Right renal cortex interstitium (tissue), 3 donors: ENCODE measurements at regions not wholly inside any gene's neighbourhood (a gene's known extent, or its start where the extent isn't known, plus 50 kb on each side); places are given as distances from the start of the nearest gene placed in this dataset.

ENCODE experiments used
- DNase-seq, 3 donors: peaks; one replicate each; pipeline ENCODE4 v3.0.0-alpha.2; 2013; ENCODE audit warnings: low read depth in 3 of 3, low spot score in 2 of 3

- peak in 2 of 3 donors; percentile 53 to 61 for DNase-seq
Measured at GRCh38 chr2:175575346-175576258, 394.1 kb upstream of the ATP5MC3 start.

DNA sequence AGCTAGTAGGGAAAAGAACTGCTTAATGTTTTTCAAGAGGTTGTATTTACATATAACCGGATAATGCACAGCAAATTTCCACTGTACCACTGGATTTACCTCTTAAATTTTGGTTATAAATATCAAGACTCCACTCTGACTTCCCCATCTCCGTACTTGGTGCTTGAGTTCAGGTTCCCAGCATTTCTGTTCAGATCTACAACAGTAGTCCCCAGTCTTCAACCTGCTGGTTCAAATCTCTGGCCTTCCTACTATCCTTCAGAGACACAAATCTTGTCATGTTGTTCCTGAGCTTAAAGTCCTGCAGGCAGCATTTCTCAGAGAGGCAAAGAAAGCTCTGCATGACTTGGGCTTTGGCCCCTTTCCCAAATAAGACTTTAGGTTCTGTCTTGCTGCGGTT lies 392.6 kb upstream of the ATP5MC3 start:
- DNase-seq, result no peak

DNA sequence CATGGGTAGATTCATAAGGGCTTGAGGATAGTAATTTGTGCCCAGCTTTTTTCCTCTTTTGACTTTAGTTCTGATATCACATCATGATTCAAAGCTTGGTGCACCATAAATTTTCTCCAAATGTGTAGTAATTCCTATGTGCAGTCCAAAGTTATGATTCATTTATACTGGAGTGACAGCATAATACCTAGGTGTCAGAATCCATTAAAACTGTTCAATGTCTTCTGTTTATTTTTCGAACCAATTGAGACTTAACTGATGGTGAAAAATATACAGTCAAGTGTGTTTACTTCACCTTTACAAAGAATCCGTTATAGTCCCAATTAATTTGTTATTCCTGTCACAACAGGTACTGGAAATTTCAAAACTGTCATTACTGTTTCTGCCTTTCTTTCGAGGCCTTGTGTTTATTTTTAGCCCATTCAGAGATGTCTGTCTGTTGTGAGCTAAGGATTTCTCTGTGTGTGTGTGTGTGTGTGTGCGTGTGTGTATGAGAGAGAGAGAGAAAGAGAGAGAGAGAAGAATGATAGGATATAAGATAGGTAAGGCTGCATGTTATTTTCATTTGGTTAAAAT lies 389.7 kb upstream of the ATP5MC3 start:
- DNase-seq, result no peak

DNA sequence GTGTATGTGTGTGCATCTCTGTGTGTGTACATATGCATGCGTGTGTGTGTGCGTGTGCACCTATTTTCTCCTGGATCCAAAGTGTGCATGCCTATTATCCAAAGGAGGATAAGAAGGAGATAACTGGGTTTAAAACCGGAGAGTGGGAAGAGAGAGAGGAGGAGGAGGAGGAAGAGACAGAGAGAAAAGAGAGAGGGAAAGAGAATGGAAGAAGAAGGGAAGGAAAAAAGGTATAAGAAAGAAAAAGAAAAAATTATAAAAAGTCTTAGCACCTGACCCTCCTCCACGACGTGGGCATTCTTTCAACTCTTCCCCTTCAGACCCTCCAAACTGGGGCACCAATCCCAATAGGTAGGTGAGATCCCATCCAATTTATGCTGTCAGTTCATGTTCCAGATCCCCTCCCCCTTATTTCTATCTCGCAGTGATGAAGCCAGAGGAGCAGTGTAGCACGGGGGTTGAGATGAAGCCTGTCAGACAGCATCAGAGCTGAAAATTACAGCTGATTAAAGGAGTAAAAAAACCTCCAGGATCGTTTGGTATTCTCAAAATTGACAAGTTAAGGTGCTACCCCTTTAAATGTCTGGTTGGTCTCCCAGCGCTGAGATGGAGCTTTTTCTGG lies 386.7 kb upstream of the ATP5MC3 start:
- DNase-seq, result no peak

DNA sequence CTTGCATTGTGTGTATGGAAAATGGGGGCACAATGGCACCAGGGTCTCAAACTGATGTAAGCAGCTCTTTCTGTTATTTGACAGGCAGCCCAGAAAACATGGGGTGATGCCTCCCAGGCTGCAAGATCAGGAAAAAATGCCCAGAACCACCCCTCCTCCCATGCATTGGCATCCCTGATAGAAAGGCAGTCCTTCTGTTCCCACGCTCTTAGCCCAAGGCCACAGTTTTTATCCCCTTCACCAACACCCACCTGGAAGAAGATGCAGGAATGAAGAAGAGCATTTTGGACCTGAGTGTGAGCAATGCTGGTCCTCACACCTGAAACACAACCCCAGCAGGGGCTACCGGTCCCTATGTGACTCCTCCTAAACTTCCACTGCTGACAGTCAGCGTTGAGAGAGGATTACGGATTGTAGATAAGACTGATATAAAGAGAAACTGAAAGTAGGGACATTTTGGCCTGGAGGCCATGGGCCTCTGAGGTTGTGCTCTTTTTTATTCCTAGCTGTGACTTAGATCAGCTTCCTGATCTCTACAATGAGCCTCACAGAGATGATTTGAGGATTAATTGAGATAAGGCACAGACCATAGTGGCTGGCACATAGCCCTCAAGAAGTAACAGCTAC lies 386.0 kb upstream of the ATP5MC3 start:
- DNase-seq, result no peak

GRCh38 chr2:175560521-175561169 lies 379.1 kb upstream of the ATP5MC3 start:
- DNase-seq, result no peak

GRCh38 chr2:175559613-175560012 lies 378.1 kb upstream of the ATP5MC3 start:
- DNase-seq, result no peak

- DNase-seq, result no peak
Measured at GRCh38 chr2:175557810-175558377, 376.4 kb upstream of the ATP5MC3 start.

DNA sequence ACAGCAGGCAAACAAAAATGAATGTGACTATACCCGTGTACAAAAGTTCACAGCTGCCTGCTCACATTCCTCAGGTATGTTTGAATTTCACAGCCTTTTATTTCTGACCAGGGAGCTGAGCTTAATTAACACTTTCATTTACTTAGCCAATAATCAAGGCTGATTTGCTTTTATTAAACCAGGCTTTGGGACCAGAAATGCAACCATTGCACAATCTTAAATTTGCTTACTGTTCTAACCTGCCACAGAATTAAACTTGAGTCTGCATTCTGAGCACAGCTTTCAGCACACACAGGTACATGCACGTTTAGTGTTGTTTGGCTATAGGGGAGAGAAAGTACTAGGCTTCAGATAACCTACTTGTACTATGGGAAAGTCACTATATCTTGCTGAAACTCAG lies 372.4 kb upstream of the ATP5MC3 start:
- no peak for DNase-seq

DNA sequence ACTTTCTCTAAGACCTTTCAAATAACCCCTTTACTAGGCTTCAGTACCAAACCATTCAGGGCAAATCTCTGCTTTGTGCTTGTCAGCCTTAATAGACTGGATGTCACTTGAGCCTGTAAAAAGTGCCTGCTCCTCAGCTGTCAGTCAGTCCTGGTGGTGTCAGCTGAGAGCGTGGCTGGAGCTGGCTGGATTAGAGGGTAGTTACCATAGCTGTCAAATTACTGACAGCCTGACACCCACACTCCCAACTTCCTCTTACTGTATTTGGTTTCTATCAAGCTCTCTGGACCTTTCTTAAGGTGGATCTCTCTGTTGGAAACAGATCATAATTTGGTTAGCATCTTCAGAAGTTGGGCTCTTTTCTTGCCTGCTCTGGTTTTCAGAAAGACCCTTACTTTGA lies 371.4 kb upstream of the ATP5MC3 start:
- no peak for DNase-seq

DNA sequence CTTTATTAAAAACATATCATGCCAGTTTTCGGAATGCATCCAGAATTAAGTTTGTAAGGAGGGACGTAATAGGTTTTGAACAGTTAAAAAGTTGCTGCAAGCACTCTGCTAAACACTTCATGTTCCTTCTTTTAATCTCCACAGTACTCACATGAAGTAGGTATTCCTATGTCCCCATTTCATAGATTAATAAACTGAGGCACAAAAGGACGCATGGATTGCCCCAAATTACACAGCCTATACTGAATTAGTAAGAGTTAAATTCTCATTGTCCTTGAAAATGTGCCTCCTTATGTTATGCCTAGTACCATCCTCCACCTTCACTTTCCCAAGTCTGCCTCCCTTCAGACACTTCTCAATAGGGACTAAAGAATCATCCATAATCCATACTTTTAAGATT lies 358.9 kb upstream of the ATP5MC3 start:
- no peak for DNase-seq

- DNase-seq, result no peak
Measured at GRCh38 chr2:175539122-175539521, 357.6 kb upstream of the ATP5MC3 start.

DNA sequence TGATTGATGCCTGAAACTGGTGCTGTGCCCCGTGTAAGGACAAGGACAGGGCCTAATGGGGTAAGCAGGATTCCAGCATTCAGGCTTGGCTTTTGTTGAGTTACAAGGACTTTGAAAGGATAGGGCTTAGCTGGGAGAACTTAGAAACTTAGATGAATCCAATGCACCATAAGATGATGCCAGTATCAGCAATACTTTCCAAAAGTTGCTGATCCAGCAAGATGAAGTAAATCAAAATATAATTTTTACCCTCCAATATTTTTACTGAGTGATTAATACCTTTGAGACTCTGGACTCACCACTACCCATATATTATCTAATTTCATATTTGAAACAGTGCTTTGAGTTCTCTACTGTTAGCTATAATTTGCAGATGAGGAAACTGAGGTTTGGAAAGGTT lies 354.5 kb upstream of the ATP5MC3 start:
- DNase-seq, result no peak

DNA sequence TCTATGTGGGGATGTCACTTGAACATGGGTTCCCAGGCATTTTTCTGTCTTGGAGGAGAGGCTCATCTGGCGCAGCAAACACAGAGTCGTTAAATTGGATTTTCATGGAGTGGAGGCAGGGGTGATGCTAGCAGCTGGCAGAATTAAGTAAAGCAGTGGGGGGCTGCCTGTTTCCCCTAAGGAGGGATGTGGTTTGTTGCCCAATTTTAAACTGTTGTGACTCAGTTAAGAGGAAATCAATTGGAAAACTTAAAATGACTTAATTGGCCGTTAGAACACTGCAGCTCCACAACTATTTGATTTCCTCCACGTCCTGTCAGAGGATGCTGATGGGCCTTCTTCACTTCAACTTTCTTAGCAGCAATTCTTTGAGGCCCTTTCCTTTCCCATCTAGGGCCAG lies 354.1 kb upstream of the ATP5MC3 start:
- DNase-seq, result no peak

GRCh38 chr2:175525975-175526374 lies 344.5 kb upstream of the ATP5MC3 start:
- no peak for DNase-seq

- peak; percentile 6 to 27 (median 8) for DNase-seq
Measured at GRCh38 chr2:175523001-175523400, 341.5 kb upstream of the ATP5MC3 start.

DNA sequence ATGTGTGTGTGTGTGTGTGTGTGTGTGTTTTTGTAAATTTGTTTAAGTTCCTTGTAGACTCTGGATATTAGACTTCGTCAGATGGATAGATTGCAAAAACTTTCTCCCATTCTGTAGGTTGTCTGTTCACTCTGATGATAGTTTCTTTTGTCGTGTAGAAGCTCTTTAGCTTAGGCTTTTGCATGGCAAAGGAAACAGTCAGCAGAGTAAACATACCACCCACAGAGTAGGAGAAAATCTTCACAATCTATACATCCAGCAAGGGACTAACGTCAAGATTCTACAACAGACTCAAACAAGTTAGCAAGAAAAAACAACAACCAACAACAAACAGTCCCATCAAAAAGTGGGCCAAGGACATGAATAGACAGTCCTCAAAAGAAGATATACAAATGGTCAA lies 336.7 kb upstream of the ATP5MC3 start:
- DNase-seq, result no peak

GRCh38 chr2:175516555-175516954 lies 335.0 kb upstream of the ATP5MC3 start:
- no peak for DNase-seq

DNA sequence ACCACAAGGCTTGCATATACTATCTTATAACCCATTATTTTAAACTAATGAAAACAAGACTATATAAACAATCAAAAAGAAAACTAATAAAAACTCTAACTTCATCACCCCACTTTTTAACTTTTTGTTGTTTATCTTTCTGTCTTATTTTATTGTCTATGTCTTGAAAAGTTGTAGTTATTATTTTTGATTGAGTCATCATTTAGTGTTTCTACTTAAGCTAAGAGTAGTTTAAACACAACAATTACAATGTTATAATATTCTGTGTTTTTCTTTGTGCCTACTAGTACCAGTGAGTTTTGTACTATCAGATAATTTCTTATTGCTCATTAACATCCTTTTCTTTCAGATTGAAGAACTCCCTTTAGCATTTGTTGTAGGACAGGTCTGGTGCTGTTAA lies 318.7 kb upstream of the ATP5MC3 start:
- DNase-seq, result no peak

DNA sequence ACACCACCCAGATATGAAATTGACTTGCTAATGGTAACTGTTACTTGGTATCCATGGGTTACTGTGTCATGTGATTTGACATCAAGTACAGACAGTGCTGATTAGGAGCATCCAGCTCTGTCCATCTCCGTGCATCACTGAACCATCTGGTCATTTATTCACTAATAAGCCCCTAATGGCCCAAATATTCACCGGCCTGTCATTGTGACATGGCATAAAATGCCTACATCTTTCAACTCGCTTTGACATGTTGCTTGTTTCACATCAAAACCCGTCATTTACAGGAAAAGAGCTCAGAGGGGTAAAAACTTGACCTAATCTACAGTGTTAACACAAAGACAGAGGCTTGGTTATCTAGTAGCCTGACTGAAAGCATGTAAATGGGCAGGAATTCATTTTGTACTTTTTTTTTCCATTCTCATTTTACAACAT lies 308.9 kb upstream of the ATP5MC3 start:
- DNase-seq, result no peak
